ENCODE measurements at regions not wholly inside any gene's neighbourhood (a gene's known extent, or its start where the extent isn't known, plus 50 kb on each side); places are given as distances from the start of the nearest gene placed in this dataset.

- TF ChIP-seq ZNF532 (CRISPR knock-in tag; IDR thresholded peaks at IDR 0.05; ENCODE audit: borderline replicate concordance) = no peak
Observed at GRCh38 chr11:134560066-134560465, 148.0 kb upstream of the B3GAT1 start (continued).

- ATAC-seq = no peak
- Mint-ChIP-seq H3K4me1 (peaks cover 20% of the 10 kb centered on the region), H3K9me3 (no peaks in the 10 kb centered on the region), H3K27me3 (ENCODE audit: low read depth) (peaks cover 4% of the 10 kb centered on the region; the same call in 1 of the 2 replicates), H3K27ac (no peak overlapping the region), H3K36me3 (no peaks in the 10 kb centered on the region), H3K4me3 (no peak overlapping the region)
- CTCF ChIA-PET = no interaction called here
- DNase-seq (ENCODE audit: low spot score) = no peak
- POLR2A ChIA-PET = no interaction called here
- TF ChIP-seq NFE2L1 (CRISPR knock-in tag; IDR thresholded peaks at IDR 0.05) (no peak), ERG (CRISPR knock-in tag; IDR thresholded peaks at IDR 0.05) (no peak), TCF7 (CRISPR knock-in tag; IDR thresholded peaks at IDR 0.05; ENCODE audit: low read depth) (no peak), ZBTB21 (CRISPR knock-in tag; IDR thresholded peaks at IDR 0.05; ENCODE audit: borderline replicate concordance) (no peak), USF1 (CRISPR knock-in tag; IDR thresholded peaks at IDR 0.05) (no peak), HMGA2 (CRISPR knock-in tag; IDR thresholded peaks at IDR 0.05) (no peak), MAX (CRISPR knock-in tag; IDR thresholded peaks at IDR 0.05) (no peak), FOXJ3 (CRISPR knock-in tag; IDR thresholded peaks at IDR 0.05; ENCODE audit: borderline replicate concordance) (no peak), TEAD1 (CRISPR knock-in tag; IDR thresholded peaks at IDR 0.05) (no peak), MLX (CRISPR knock-in tag; IDR thresholded peaks at IDR 0.05) (no peak), EMX1 (CRISPR knock-in tag; IDR thresholded peaks at IDR 0.05) (no peak), TP53 (CRISPR knock-in tag; IDR thresholded peaks at IDR 0.05) (no peak), SMAD4 (CRISPR knock-in tag; IDR thresholded peaks at IDR 0.05) (no peak), NFYB (CRISPR knock-in tag; conservative IDR thresholded peaks at IDR 0.05; ENCODE audit: low read depth) (no peak), FOXP1 (CRISPR knock-in tag; IDR thresholded peaks at IDR 0.05; ENCODE audit: borderline replicate concordance) (no peak), SOX15 (CRISPR knock-in tag; IDR thresholded peaks at IDR 0.05) (no peak), MXD4 (CRISPR knock-in tag; IDR thresholded peaks at IDR 0.05; ENCODE audit: borderline replicate concordance) (no peak), TEAD4 (CRISPR knock-in tag; IDR thresholded peaks at IDR 0.05) (no peak), ETV6 (CRISPR knock-in tag; IDR thresholded peaks at IDR 0.05) (no peak)
Observed at GRCh38 chr11:134559602-134559962, 147.5 kb upstream of the B3GAT1 start.

Data from WTC11 (cell line).